ENCODE measurements at regions not wholly inside any gene's neighbourhood (a gene's known extent, or its start where the extent isn't known, plus 50 kb on each side); places are given as distances from the start of the nearest gene placed in this dataset.

DNA sequence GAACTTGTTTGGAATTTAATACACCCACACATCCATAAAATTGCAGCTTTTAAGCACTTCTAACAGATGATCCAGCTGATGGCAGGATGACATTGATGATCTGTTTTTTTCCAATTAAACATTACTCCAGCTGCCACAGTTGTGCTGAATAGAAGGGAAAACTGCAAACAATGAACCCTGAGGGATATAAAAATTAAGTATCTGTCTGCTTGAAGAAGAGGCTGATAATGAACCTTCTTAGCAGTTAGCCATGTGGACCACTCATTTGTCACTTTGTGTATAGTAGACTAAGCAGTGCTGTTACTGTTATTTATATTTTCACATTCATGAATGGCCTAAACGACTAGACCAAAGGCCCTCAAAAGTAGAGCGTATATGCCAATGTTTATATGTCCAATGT lies 1201.0 kb upstream of the LRRTM1 start:
- H2BK120ac ChIP-seq (ENCODE audit: low read depth, low read length): no peak overlapping the region
- H3K23ac ChIP-seq (ENCODE audit: low read length): no peak overlapping the region
- H2AK5ac ChIP-seq (ENCODE audit: low read length): no peak overlapping the region
- no peak overlapping the region for H3K4me3 ChIP-seq (ENCODE audit: low read length)
- H3K27ac ChIP-seq (ENCODE audit: low read depth, low read length): no peak overlapping the region
- no peak overlapping the region for H4K8ac ChIP-seq (ENCODE audit: low read depth, low read length)
- H2BK5ac ChIP-seq (ENCODE audit: low read length): no peak overlapping the region
- no peak overlapping the region for H3K4me2 ChIP-seq (ENCODE audit: low read length)
- H3K27me3 ChIP-seq (ENCODE audit: insufficient read depth, low read length, poor library complexity): no peaks in the 10 kb centered on the region
- no peaks in the 10 kb centered on the region for H3K36me3 ChIP-seq (ENCODE audit: control insufficient read depth, insufficient read depth, low read length)
- DNase-seq: no peak
- H3K79me2 ChIP-seq (ENCODE audit: control insufficient read depth, insufficient read depth, low read length): no peaks in the 10 kb centered on the region
- H2BK15ac ChIP-seq (replicated peaks; ENCODE audit: low read depth): no peak overlapping the region
- H3K4me1 ChIP-seq (ENCODE audit: control insufficient read depth, low read depth, low read length): no peaks in the 10 kb centered on the region
- no peak overlapping the region for H3K9ac ChIP-seq (ENCODE audit: low read length)
- H3K18ac ChIP-seq (ENCODE audit: low read length): no peak overlapping the region
- H3K79me1 ChIP-seq (ENCODE audit: low read length): no peaks in the 10 kb centered on the region
- no peak overlapping the region for H3K56ac ChIP-seq (ENCODE audit: low read length)
- no CpG with 5 or more reads among the region's 2 CpGs for WGBS (ENCODE audit: extremely low coverage, insufficient coverage, low lambda C conversion rate)
- no peak overlapping the region for H4K5ac ChIP-seq (ENCODE audit: low read length)
- H3K4ac ChIP-seq (ENCODE audit: low read depth, low read length): no peak overlapping the region

DNA sequence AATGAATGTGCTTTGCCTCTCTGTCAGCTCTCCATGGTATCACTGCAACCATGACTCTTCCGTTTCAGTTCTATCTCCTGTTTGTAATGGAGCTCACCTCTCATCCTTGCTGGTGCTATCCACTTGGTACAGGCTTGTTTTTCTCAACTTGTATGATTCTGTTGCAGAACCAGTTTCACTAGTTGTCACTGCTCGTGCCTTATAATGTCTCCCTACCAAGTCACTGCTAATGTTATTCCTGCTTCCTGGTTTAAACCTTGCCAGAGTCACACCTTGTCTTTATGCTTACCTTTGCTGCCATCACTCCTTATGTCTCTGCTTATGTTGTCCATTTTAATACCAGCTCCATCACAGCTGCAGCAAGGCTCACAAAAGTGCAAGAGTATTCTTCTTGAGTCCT lies 1191.0 kb upstream of the LRRTM1 start:
- Histone ChIP-seq H4K8ac (ENCODE audit: low read depth, low read length) (no peak overlapping the region), H2BK15ac (replicated peaks; ENCODE audit: low read depth) (no peak overlapping the region), H4K5ac (ENCODE audit: low read length) (no peak overlapping the region), H3K18ac (ENCODE audit: low read length) (no peak overlapping the region), H3K79me1 (ENCODE audit: low read length) (no peaks in the 10 kb centered on the region), H3K9ac (ENCODE audit: low read length) (no peak overlapping the region), H3K4me3 (ENCODE audit: low read length) (no peak overlapping the region), H3K27me3 (ENCODE audit: insufficient read depth, low read length, poor library complexity) (no peaks in the 10 kb centered on the region), H3K23ac (ENCODE audit: low read length) (no peak overlapping the region), H3K4ac (ENCODE audit: low read depth, low read length) (no peak overlapping the region), H2BK120ac (ENCODE audit: low read depth, low read length) (no peak overlapping the region), H3K56ac (ENCODE audit: low read length) (no peak overlapping the region), H2AK5ac (ENCODE audit: low read length) (no peak overlapping the region), H3K27ac (ENCODE audit: low read depth, low read length) (no peak overlapping the region), H2BK5ac (ENCODE audit: low read length) (no peak overlapping the region), H3K4me1 (ENCODE audit: control insufficient read depth, low read depth, low read length) (no peaks in the 10 kb centered on the region), H3K4me2 (ENCODE audit: low read length) (no peak overlapping the region), H3K36me3 (ENCODE audit: control insufficient read depth, insufficient read depth, low read length) (no peaks in the 10 kb centered on the region), H3K79me2 (ENCODE audit: control insufficient read depth, insufficient read depth, low read length) (no peaks in the 10 kb centered on the region)
- DNase-seq: no peak
- no CpG with 5 or more reads among the region's 2 CpGs for WGBS (ENCODE audit: extremely low coverage, insufficient coverage, low lambda C conversion rate)

DNA sequence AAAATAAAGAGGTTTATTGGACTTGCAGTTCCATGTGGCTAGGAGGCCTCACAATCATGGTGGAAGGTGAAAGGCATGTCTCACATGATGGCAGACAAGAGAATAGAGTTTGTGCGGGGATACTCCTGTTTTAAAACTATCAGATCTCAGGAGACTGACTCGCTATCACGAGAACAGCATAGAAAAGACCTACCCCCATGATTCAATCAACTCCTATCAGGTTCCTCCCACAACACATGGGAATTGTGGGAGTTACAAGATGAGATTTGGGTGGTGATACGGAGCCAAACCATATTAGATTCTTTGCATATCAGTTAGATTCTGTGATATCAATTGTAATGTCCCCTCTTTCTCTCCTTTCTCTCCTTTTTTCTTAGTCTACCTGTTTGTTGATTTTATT lies 1178.7 kb upstream of the LRRTM1 start:
- Histone ChIP-seq H4K8ac (ENCODE audit: low read depth, low read length) (no peak overlapping the region), H3K36me3 (ENCODE audit: control insufficient read depth, insufficient read depth, low read length) (no peaks in the 10 kb centered on the region), H3K4me2 (ENCODE audit: low read length) (no peak overlapping the region), H3K18ac (ENCODE audit: low read length) (no peak overlapping the region), H2AK5ac (ENCODE audit: low read length) (no peak overlapping the region), H3K4me1 (ENCODE audit: control insufficient read depth, low read depth, low read length) (no peaks in the 10 kb centered on the region), H3K56ac (ENCODE audit: low read length) (no peak overlapping the region), H3K79me1 (ENCODE audit: low read length) (no peaks in the 10 kb centered on the region), H2BK5ac (ENCODE audit: low read length) (no peak overlapping the region), H4K5ac (ENCODE audit: low read length) (no peak overlapping the region), H3K4me3 (ENCODE audit: low read length) (no peak overlapping the region), H3K23ac (ENCODE audit: low read length) (no peak overlapping the region), H2BK15ac (replicated peaks; ENCODE audit: low read depth) (no peak overlapping the region), H3K27ac (ENCODE audit: low read depth, low read length) (no peak overlapping the region), H3K9ac (ENCODE audit: low read length) (no peak overlapping the region), H2BK120ac (ENCODE audit: low read depth, low read length) (no peak overlapping the region), H3K4ac (ENCODE audit: low read depth, low read length) (no peak overlapping the region), H3K27me3 (ENCODE audit: insufficient read depth, low read length, poor library complexity) (no peaks in the 10 kb centered on the region), H3K79me2 (ENCODE audit: control insufficient read depth, insufficient read depth, low read length) (no peaks in the 10 kb centered on the region)
- WGBS (ENCODE audit: extremely low coverage, insufficient coverage, low lambda C conversion rate): no CpG with 5 or more reads among the region's 4 CpGs
- DNase-seq: no peak

DNA sequence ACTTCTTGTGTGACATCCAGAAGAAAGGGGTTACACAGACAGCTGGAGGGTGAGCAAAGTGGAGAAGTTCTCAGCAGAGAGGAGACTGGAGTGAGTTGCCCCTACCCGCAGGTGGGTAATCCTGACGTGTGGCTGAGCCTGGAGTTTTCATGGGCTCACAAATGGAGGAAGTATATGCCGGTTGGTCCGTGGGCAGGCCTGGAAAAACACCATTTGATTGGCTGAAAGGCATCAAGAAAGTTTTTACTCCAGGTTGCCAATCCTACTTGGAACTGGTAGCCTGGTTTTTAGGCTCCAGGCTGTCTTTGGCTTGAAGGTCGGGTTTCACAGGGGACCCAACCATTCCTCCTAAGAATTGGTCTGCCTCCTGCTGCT lies 1177.4 kb upstream of the LRRTM1 start:
- no peak overlapping the region for H2AK5ac ChIP-seq (ENCODE audit: low read length)
- H3K23ac ChIP-seq (ENCODE audit: low read length): no peak overlapping the region
- no peak overlapping the region for H3K9ac ChIP-seq (ENCODE audit: low read length)
- no peak overlapping the region for H2BK120ac ChIP-seq (ENCODE audit: low read depth, low read length)
- H3K4me2 ChIP-seq (ENCODE audit: low read length): no peak overlapping the region
- no peaks in the 10 kb centered on the region for H3K27me3 ChIP-seq (ENCODE audit: insufficient read depth, low read length, poor library complexity)
- no CpG with 5 or more reads among the region's 5 CpGs for WGBS (ENCODE audit: extremely low coverage, insufficient coverage, low lambda C conversion rate)
- no peaks in the 10 kb centered on the region for H3K79me1 ChIP-seq (ENCODE audit: low read length)
- no peak overlapping the region for H2BK5ac ChIP-seq (ENCODE audit: low read length)
- H2BK15ac ChIP-seq (replicated peaks; ENCODE audit: low read depth): no peak overlapping the region
- H3K18ac ChIP-seq (ENCODE audit: low read length): no peak overlapping the region
- H3K4ac ChIP-seq (ENCODE audit: low read depth, low read length): no peak overlapping the region
- H3K36me3 ChIP-seq (ENCODE audit: control insufficient read depth, insufficient read depth, low read length): no peaks in the 10 kb centered on the region
- peak; percentile 8 for DNase-seq
- no peak overlapping the region for H3K4me3 ChIP-seq (ENCODE audit: low read length)
- H4K8ac ChIP-seq (ENCODE audit: low read depth, low read length): no peak overlapping the region
- no peak overlapping the region for H4K5ac ChIP-seq (ENCODE audit: low read length)
- no peaks in the 10 kb centered on the region for H3K4me1 ChIP-seq (ENCODE audit: control insufficient read depth, low read depth, low read length)
- H3K27ac ChIP-seq (ENCODE audit: low read depth, low read length): no peak overlapping the region
- H3K79me2 ChIP-seq (ENCODE audit: control insufficient read depth, insufficient read depth, low read length): no peaks in the 10 kb centered on the region
- H3K56ac ChIP-seq (ENCODE audit: low read length): no peak overlapping the region

DNA sequence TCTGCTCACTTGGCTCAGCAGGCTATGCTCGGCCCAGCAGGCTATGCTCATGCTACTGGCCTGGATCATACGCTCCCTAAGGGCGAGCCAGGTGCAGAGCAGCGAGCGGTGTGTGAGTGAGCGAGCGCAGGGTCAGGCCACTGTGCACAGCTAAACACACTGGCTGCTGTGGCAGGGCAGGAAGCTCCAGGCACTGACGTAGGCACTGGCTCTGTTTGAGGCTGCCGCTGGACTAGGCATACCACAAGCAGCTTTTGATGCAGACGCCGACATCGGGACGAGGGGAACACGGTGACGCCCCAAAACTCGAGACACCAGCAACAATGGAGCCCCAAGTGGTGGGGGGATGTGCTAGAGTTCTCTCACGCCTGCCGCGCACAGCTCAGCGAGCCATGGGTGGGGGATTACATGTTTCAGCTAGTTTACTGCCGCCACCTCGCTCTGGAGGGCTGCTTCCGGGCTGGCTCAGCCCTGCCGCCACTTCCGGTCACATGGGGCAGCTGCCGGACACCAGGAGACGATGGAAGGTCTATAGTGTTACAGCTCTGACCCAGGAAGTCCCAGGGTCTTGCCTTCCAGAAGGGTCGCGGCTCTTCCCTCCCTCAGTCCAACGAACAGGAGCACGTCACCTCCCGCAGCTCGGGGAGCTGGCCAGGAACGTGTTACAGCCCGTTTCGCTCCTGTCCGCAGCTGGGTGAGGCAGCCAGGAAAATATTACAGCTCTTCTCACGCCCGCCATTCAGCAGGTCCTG lies 1176.9 kb upstream of the LRRTM1 start:
- Histone ChIP-seq H3K36me3 (ENCODE audit: control insufficient read depth, insufficient read depth, low read length) (no peaks in the 10 kb centered on the region), H2AK5ac (ENCODE audit: low read length) (no peak overlapping the region), H3K9ac (ENCODE audit: low read length) (no peak overlapping the region), H4K5ac (ENCODE audit: low read length) (no peak overlapping the region), H2BK120ac (ENCODE audit: low read depth, low read length) (no peak overlapping the region), H3K23ac (ENCODE audit: low read length) (no peak overlapping the region), H2BK15ac (replicated peaks; ENCODE audit: low read depth) (no peak overlapping the region), H2BK5ac (ENCODE audit: low read length) (no peak overlapping the region), H3K56ac (ENCODE audit: low read length) (no peak overlapping the region), H3K4ac (ENCODE audit: low read depth, low read length) (no peak overlapping the region), H4K8ac (ENCODE audit: low read depth, low read length) (no peak overlapping the region), H3K79me2 (ENCODE audit: control insufficient read depth, insufficient read depth, low read length) (no peaks in the 10 kb centered on the region), H3K4me1 (ENCODE audit: control insufficient read depth, low read depth, low read length) (no peaks in the 10 kb centered on the region), H3K4me3 (ENCODE audit: low read length) (no peak overlapping the region), H3K27me3 (ENCODE audit: insufficient read depth, low read length, poor library complexity) (no peaks in the 10 kb centered on the region), H3K27ac (ENCODE audit: low read depth, low read length) (no peak overlapping the region), H3K4me2 (ENCODE audit: low read length) (no peak overlapping the region), H3K79me1 (ENCODE audit: low read length) (no peaks in the 10 kb centered on the region), H3K18ac (ENCODE audit: low read length) (no peak overlapping the region)
- DNase-seq: no peak
- WGBS (ENCODE audit: extremely low coverage, insufficient coverage, low lambda C conversion rate): no CpG with 5 or more reads among the region's 39 CpGs

DNA sequence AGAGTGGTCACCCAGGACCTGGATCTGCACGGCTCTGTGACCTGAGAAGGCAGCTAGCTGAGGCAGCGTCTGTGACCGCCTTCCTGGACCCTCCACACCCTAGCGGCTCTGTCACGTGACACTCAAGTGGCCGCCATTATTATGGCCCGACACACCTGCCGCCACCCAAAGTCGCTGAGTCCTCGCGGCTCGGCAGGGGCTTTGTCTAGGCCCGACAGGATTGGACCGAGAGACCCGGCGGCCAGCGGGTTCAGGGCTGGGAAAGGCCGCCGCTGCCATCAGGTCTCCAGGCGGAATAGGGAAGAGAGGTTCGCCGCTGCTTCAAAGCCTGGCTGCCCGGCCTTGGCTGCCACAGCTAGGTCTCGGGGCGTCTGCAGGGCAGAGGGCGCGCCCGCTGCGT lies 1162.5 kb upstream of the LRRTM1 start:
- WGBS (ENCODE audit: extremely low coverage, insufficient coverage, low lambda C conversion rate): no CpG with 5 or more reads among the region's 29 CpGs
- Histone ChIP-seq H4K5ac (ENCODE audit: low read length) (no peak overlapping the region), H3K79me1 (ENCODE audit: low read length) (no peaks in the 10 kb centered on the region), H3K23ac (ENCODE audit: low read length) (no peak overlapping the region), H2BK5ac (ENCODE audit: low read length) (no peak overlapping the region), H3K36me3 (ENCODE audit: control insufficient read depth, insufficient read depth, low read length) (no peaks in the 10 kb centered on the region), H3K79me2 (ENCODE audit: control insufficient read depth, insufficient read depth, low read length) (no peaks in the 10 kb centered on the region), H3K4me3 (ENCODE audit: low read length) (no peak overlapping the region), H3K4me1 (ENCODE audit: control insufficient read depth, low read depth, low read length) (no peaks in the 10 kb centered on the region), H2AK5ac (ENCODE audit: low read length) (no peak overlapping the region), H3K27ac (ENCODE audit: low read depth, low read length) (no peak overlapping the region), H3K27me3 (ENCODE audit: insufficient read depth, low read length, poor library complexity) (no peaks in the 10 kb centered on the region), H4K8ac (ENCODE audit: low read depth, low read length) (no peak overlapping the region), H3K18ac (ENCODE audit: low read length) (no peak overlapping the region), H3K4me2 (ENCODE audit: low read length) (no peak overlapping the region), H3K56ac (ENCODE audit: low read length) (no peak overlapping the region), H2BK15ac (replicated peaks; ENCODE audit: low read depth) (no peak overlapping the region), H3K9ac (ENCODE audit: low read length) (no peak overlapping the region), H3K4ac (ENCODE audit: low read depth, low read length) (no peak overlapping the region), H2BK120ac (ENCODE audit: low read depth, low read length) (no peak overlapping the region)
- DNase-seq: no peak

Data from mesendoderm (in vitro differentiated cells).